ENCODE measurements at regions not wholly inside any gene's neighbourhood (a gene's known extent, or its start where the extent isn't known, plus 50 kb on each side); places are given as distances from the start of the nearest gene placed in this dataset.

- no peak overlapping the region for H2BK12ac ChIP-seq (ENCODE audit: low read depth, low read length)
- peaks cover 1 to 19% (median 13%) of the 10 kb centered on the region in 4 experiments for H3K4me1 ChIP-seq (replicated peaks in 1 of 4; ENCODE audit: control insufficient read depth in 3 of 4, insufficient read depth in 4 of 4, low read length in 3 of 4)
- no peak overlapping the region for H2BK15ac ChIP-seq (ENCODE audit: low read length)
- no peak overlapping the region for H2BK120ac ChIP-seq (replicated peaks; ENCODE audit: low read depth, low read length)
- CTCF ChIA-PET (ENCODE audit: partially characterized antibody): interaction anchor here (0.6 to 1.4 kb wide), 6 partner anchors 13 to 239 kb away, joined by 3 to 7 read pairs (median 3); no protein-coding TSS in a partner anchor
- TF ChIP-seq TAF7 (optimal IDR thresholded peaks at IDR 0.05; ENCODE audit: borderline replicate concordance, low read depth, low read length) (no peak), SAP30 (IDR thresholded peaks at IDR 0.05; ENCODE audit: insufficient read depth, insufficient replicate concordance, low read length) (no peak), EP300 (IDR thresholded peaks at IDR 0.05; ENCODE audit: borderline replicate concordance in 1 of 2, low read depth in 2 of 2, low read length in 2 of 2) (no peak), RXRA (IDR thresholded peaks at IDR 0.05; ENCODE audit: insufficient read depth, low read depth, low read length) (no peak), PHF8 (conservative IDR thresholded peaks at IDR 0.05; ENCODE audit: low read depth, low read length) (no peak), ATF2 (IDR thresholded peaks at IDR 0.05; ENCODE audit: low read length) (no peak), POLR2AphosphoS5 (IDR thresholded peaks at IDR 0.05; ENCODE audit: low read depth, low read length) (no peak), CBX5 (IDR thresholded peaks at IDR 0.05; ENCODE audit: low read depth, low read length) (no peak), GABPA (IDR thresholded peaks at IDR 0.05; ENCODE audit: borderline replicate concordance, insufficient read depth, low read length) (no peak), SP2 (IDR thresholded peaks at IDR 0.05; ENCODE audit: low read length) (no peak)
- no peak overlapping the region for H3K9ac ChIP-seq (replicated peaks in 1 of 4; ENCODE audit: extremely low read depth in 1 of 4, low read depth in 3 of 4, low read length in 3 of 4)
- H3K56ac ChIP-seq (replicated peaks; ENCODE audit: insufficient read length, low read depth, low read length): no peak overlapping the region
- POLR2A ChIA-PET (ENCODE audit: partially characterized antibody): no interaction called here
- H2BK5ac ChIP-seq (ENCODE audit: low read depth, low read length): no peak overlapping the region; the same call in 1 of the 2 replicates
- H4K91ac ChIP-seq (replicated peaks; ENCODE audit: insufficient read length, low read length): no peak overlapping the region
- peak overlapping the region; percentile 72; the same call in 1 of the 2 replicates for H2BK20ac ChIP-seq (ENCODE audit: low read length)
- no peak overlapping the region for H4K5ac ChIP-seq (ENCODE audit: insufficient read length, low read depth, low read length)
- no peak overlapping the region for H2AK5ac ChIP-seq (ENCODE audit: low read depth, low read length)
- 81% methylated on average over 13 of the region's 13 CpGs; no CpG with 5 or more reads in 1 of the 2 experiments for WGBS, 2 experiments (ENCODE audit: extremely low coverage in 1 of 2, insufficient coverage in 1 of 2, insufficient read length in 1 of 2, insufficient replicate concordance in 2 of 2, low coverage in 1 of 2, low lambda C conversion rate in 2 of 2, missing lambda C conversion rate in 1 of 2)
- no peaks in the 10 kb centered on the region for H3K79me1 ChIP-seq (ENCODE audit: low read depth, low read length)
- FAIRE-seq: no peak
- H3K23ac ChIP-seq (ENCODE audit: insufficient read length): no peak overlapping the region
- no peaks in the 10 kb centered on the region for H3K36me3 ChIP-seq (ENCODE audit: control insufficient read depth in 2 of 4, insufficient read depth in 4 of 4, low read length in 3 of 4)
- H4K8ac ChIP-seq (ENCODE audit: extremely low read depth, insufficient read depth, low read length): no peak overlapping the region
- no peaks in the 10 kb centered on the region for H3K79me2 ChIP-seq (ENCODE audit: control insufficient read depth in 1 of 2, insufficient read depth in 2 of 2, low read length in 2 of 2)
- H2AFZ ChIP-seq (ENCODE audit: low read length): no peak overlapping the region
- no peak overlapping the region for H3K27ac ChIP-seq (ENCODE audit: low read depth, low read length)
- H3K4ac ChIP-seq (replicated peaks; ENCODE audit: insufficient read length, low read depth, low read length): no peak overlapping the region
- no peak for DNase-seq (ENCODE audit: low read depth in 1 of 2, low spot score in 2 of 2)
- H4K20me1 ChIP-seq (replicated peaks in 1 of 2; ENCODE audit: control insufficient read depth in 1 of 2, insufficient read depth in 2 of 2, low read length in 2 of 2): no peaks in the 10 kb centered on the region
- H3K4me2 ChIP-seq (ENCODE audit: insufficient read depth in 1 of 2, low read depth in 2 of 2, low read length in 2 of 2): no peak overlapping the region
- no peaks in the 10 kb centered on the region for H3K23me2 ChIP-seq (ENCODE audit: low read depth, low read length)
- H3K4me3 ChIP-seq (ENCODE audit: extremely low read depth in 1 of 4, insufficient read depth in 2 of 4, low read depth in 3 of 4, low read length in 4 of 4): no peak overlapping the region
- no peak overlapping the region for H3K14ac ChIP-seq (ENCODE audit: insufficient read length)
- no peaks in the 10 kb centered on the region; a peak in 1 of 4 replicates for H3K9me3 ChIP-seq (ENCODE audit: insufficient read depth in 2 of 2, low read depth in 1 of 2, low read length in 1 of 2)
- H3K27me3 ChIP-seq (replicated peaks in 1 of 4; ENCODE audit: control insufficient read depth in 3 of 4, extremely low read depth in 1 of 4, insufficient read depth in 3 of 4, low read length in 3 of 4): no peaks in the 10 kb centered on the region
- no peak overlapping the region for H3K18ac ChIP-seq (ENCODE audit: extremely low read depth, low read length)
Measured at GRCh38 chr12:131223791-131224225, 270.1 kb downstream of the ADGRD1 start.

Measured in H1 (cell line).